ENCODE measurements at regions not wholly inside any gene's neighbourhood (a gene's known extent, or its start where the extent isn't known, plus 50 kb on each side); places are given as distances from the start of the nearest gene placed in this dataset.
"Not testable (repeated sequence)": the region's sequence is repeated elsewhere in the genome, so short reads cannot be mapped to it uniquely, and the experiment has no call there.

GRCh38 chr5:25027526-25027925 lies 382.7 kb upstream of the CDH10 start:
- no peak for DNase-seq (ENCODE audit: low read depth)

DNA sequence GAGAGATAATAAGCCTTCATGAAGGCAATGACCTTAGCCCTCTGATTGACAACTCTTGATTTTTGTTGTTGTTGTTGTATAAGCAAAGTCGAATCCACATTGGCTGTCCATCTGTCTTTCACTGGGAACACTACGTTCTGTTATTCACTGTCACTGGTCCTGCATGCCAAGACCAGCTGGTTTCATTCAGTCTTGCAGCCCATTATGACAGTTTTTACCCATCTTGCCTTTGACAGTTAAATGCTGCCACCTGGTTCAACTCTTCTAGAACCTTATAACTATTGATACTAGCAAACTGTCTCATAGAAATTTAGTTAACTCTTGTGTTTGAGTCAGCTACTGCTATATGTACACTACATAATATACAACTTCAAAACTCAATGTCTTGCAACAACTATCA lies 382.3 kb upstream of the CDH10 start:
- DNase-seq (ENCODE audit: low read depth): no peak

DNA sequence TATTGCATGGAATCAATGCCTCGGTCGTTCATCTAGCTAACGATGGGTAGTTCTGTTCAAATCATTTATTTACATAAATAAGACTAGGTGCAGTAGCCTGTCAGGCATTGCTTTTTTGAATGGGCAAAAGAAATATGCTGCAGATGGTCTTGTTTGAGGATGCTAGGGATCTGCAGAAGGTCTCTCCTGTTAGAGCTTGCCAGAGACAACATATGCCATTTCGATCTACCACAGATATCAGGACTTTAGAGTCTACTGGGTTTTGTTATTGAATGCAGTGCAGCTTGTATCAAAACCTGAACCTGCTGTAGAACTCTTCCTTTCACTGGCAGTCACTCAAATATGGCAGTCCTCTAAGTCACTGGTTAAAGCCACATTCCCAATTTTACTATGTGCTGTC lies 381.1 kb upstream of the CDH10 start:
- DNase-seq (ENCODE audit: low read depth): no peak

DNA sequence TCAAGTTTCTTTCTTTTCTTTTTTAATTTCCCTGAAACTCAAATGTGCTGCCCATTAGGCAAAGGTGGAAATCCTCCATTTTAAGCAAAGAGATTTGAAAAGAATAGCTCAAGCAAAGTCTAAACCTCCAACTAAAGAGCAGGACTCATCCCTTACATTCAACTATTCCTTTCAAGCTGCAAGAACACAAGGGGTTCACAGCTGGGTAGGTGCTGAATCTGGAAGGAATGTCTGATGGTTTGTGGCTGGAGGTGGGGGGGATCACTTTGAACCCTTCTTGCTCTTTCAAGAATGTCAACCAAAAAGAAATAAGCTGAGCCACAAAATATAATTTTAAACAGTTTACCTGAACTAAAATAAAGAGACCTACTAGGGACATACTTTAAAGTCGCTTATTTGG lies 375.7 kb upstream of the CDH10 start:
- no peak for DNase-seq (ENCODE audit: low read depth)

- no peak for DNase-seq (ENCODE audit: low read depth)
Observed at GRCh38 chr5:25009063-25009462, 364.3 kb upstream of the CDH10 start.

DNA sequence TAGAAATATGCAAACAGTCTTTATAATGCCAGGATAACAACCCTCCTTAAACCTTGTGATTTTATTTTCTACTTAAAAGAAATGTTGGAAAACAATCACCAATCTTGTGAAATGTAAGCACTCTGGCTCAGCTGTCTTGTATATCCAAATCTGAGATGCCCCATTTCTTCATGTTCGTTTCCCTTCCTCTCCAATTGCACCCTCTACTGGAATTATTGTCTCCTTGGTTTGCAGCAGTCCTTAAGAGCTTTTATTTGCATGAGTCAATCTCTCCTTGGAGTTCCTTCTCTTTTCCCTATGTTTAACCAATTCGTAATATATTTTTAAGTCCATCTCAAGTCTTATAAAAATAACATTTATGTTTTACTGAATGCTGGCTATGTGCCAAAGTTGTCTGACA lies 362.0 kb upstream of the CDH10 start:
- no peak for DNase-seq (ENCODE audit: low read depth)

DNA sequence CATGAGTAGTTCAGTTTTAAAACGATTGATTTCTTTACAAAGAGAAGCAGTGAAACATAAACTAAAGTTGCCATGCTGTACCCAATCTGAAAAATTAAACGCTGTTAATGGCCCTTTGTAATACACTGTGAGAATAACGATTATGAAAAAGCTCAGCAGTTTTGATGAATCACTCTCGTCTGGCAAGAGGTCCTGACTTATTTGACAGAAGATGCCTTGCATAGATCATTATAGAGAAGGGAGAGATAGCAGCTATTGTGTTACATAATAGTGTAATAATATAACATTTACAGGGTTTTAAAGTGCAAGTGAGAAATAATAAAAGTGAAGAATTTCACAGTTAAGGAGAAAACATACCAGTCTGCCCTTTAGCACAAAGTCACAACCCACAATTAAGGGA lies 361.5 kb upstream of the CDH10 start:
- no peak for DNase-seq (ENCODE audit: low read depth)

DNA sequence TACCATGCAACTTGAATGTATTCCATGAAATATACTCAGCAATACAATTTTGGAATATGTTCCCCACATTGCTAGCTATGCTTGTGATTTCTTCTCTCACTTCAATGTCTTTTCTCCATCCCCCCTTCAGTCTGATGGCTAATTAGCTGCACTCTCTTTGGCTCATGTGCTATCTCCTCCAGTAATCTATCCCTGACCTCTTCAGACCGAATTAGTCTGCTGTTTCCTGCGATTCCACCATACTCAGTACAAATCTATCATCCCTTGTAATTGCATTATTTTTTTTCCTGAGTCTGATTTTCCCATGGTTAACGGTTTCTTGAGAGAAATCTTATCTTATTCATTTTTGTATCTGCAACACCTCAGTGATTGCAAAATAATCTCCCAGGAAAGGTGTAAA lies 360.7 kb upstream of the CDH10 start:
- DNase-seq (ENCODE audit: low read depth): no peak

- no peak for DNase-seq (ENCODE audit: low read depth)
Observed at GRCh38 chr5:25002371-25002770, 357.6 kb upstream of the CDH10 start.

DNA sequence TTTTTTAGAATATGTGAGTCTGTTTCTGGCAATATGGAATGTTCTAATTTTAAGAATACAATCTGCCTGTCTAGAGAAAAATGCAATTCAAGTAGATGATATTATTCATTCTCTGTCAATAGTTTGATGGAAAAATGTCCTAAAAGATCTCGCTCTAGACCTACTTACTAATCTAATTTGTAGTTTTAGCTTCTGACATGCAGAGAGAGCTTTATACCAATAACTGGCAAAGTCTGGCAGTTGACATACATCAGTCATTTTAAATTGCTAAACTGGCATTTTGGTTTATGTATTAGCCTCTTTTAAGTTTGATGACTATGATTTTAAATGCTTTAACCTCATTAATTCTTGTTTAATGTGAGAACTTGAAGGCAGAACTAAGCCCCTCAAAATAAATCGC lies 355.0 kb upstream of the CDH10 start:
- DNase-seq (ENCODE audit: low read depth): no peak

DNA sequence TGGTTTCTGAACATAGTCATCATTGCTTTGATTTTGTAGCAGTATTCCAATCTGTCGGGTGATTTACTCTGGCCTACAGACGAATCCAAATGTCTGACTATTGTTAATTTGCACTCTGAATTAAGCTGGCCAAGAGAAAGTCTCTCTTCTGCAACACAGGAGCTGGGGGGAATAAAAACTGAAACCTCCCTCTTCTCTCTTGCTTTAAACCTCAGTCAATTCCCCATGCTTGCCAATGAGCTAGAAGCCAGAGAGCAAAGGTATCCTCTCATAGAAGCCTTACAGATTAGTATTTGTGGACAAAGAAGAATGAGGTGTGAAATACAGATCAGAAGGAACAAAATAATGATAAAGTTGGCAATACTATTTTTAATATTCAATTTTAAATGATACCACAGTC lies 353.9 kb upstream of the CDH10 start:
- no peak for DNase-seq (ENCODE audit: low read depth)

DNA sequence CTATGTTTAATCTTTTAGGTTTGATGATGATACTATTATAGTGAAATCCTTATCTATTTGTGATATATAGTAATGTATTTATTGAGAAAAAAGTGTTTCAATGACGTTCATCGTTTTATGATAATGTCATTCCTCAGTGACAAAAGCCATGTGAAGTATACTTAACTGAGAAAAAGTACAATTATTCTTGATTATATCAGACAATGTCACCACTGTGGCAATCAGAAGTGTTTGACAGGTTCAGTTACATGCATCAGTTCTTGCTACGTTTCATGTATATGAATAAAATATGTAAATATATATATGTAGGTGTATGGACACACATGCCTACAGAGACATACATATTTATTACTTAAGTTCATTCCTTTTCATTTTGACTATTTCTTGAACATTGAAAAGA lies 341.5 kb upstream of the CDH10 start:
- DNase-seq (ENCODE audit: low read depth): no peak

- not testable (repeated sequence) for DNase-seq (ENCODE audit: low read depth)
Observed at GRCh38 chr5:24978552-24978951, 333.8 kb upstream of the CDH10 start.

- no peak for DNase-seq (ENCODE audit: low read depth)
Observed at GRCh38 chr5:24963611-24964010, 318.8 kb upstream of the CDH10 start.

GRCh38 chr5:24923400-24923799 lies 278.6 kb upstream of the CDH10 start:
- no peak for DNase-seq (ENCODE audit: low read depth)

DNA sequence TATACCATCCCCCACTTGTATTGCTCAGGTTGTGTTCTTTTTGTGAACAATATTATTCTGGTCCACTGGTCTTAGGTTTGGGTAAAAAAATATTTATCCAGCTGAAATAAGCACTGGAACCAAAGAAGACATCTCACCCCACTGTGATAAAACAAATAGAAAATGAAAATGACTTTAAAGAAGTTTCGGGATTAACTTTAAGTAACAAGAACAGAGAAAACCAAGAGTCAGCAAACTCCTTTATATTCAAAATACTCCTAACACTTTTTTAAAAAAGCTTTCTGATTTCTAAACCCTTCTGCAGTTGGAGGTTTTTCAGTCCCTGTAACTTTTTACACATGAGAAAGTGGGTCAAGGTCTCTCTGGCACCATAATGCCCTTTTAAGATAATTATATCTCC lies 273.9 kb upstream of the CDH10 start:
- DNase-seq (ENCODE audit: low read depth): no peak

DNA sequence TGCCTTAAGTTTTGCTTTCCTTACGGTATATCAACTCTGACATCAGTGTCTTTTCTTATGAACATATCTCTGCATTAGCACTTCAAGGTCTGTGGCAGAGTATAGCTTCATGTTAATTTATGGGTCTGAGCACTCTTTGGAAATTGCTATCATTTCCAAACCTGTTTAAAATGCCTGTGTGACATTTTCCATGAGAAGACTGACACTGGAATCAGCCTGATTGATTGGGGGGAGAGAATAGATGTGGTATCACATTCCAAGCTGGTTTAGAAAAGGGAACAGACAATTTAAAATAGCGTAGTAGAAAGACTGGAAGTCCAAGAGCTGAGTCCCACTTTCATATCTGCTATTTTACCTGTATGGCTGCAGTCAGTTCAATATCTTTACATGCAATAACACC lies 272.1 kb upstream of the CDH10 start:
- DNase-seq (ENCODE audit: low read depth): no peak

DNA sequence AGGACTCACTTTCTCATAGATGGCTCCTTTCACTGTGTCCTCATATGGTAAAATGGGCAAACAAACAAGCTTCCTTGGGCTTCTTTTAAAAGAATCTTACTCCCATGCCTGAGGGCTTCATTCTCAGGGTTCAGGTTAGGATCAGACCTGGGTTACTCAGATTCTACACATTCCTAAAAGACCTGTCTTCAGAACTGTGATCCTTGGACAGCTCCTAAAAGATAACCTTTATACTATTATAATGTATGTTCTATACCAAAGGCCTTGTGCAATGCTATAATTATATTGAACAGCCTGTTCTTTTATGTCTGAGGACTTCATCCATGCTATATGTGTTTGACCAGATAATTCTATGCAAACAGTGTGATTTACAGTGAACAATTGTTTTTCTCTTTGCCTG lies 264.4 kb upstream of the CDH10 start:
- DNase-seq (ENCODE audit: low read depth): no peak

GRCh38 chr5:24906689-24907088 lies 261.9 kb upstream of the CDH10 start:
- no peak for DNase-seq (ENCODE audit: low read depth)

GRCh38 chr5:24904981-24905517 lies 260.3 kb upstream of the CDH10 start:
- no peak for DNase-seq (ENCODE audit: low read depth)

DNA sequence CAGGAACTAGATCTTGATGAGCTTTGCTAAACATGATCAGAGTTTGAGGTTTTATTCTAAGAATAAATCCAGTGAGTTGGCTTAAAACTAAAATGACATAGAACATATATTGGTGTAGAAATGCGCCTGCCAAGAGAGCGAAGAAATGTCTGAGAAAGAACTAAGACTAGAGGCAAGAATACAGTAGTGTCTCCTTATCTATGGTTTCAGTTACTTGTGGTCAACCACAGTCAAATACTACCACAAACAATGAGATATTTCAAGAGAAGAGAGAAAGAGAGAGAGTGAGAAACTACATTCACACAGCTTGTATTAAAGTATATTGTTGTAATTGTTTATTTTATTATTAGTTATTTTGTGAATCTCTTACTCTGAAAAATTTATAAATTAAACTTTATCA lies 254.4 kb upstream of the CDH10 start:
- DNase-seq (ENCODE audit: low read depth): no peak

DNA sequence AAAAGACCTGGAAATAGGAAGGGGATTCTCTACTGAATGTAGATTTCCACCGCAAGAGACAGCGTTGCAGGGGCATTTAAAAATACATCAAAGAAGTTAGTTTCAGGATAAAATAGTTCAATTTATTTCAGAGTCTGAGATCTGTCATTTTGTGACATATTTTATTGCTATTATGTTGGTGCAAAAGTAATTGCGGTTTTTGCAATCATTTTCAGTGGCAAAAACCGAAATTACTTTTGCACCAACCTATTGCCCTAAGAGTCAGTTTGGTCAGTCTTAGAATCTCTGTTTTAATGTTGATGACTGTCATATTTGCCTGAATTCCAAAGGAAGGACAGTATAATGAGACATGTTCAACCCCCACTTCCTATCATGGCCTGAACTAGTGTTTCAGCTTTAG lies 219.5 kb upstream of the CDH10 start:
- DNase-seq (ENCODE audit: low read depth): no peak

DNA sequence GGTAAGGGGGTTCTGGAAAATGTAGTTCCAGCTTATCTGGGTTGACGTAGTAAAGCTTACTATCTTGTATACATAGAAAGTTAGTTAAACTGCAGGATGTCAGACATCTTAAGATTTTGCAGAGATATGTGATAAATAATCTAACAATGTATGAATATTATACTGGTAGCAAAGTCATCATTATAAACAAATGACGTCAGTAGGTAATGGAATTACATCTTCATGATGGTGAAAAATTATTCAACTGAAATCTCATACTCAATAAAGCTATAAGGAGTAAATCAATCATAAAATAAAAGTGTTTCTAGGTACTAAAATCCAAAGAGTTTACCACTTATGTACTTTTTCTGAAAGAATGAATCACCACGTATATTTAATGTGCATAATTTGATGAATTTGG lies 217.3 kb upstream of the CDH10 start:
- DNase-seq (ENCODE audit: low read depth): no peak

DNA sequence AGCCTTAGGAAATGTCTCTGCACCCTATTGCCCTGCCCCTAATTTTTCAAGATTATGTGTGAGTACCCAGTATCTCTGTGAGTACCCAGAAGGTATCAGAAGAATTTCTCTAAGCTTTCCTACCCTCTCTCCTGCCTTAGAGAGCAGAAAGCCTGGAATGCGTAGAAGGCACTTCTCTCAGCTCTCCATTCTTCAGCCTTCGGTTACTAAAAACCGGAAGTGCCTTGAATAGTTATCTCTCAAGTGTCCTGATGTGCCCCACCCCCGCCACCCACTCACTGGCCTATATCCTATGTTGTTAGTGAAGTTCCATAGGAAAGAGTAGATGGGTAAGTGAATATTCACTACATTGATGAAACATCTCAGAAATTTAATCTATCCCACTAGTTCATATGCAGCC lies 210.7 kb upstream of the CDH10 start:
- no peak for DNase-seq (ENCODE audit: low read depth)
